Stimulated activated CD4-positive, alpha-beta T cell treated with anti-CD3 and anti-CD28 coated beads, Interleukin-4, amount 100 ng/mL, for 24 hours (primary cell): ENCODE measurements at regions not wholly inside any gene's neighbourhood (a gene's known extent, or its start where the extent isn't known, plus 50 kb on each side); places are given as distances from the start of the nearest gene placed in this dataset.
"Not testable (repeated sequence)": the region's sequence is repeated elsewhere in the genome, so short reads cannot be mapped to it uniquely, and the experiment has no call there.

Source experiments
- DNase-seq: peaks from one replicate; pipeline ENCODE4 v3.0.0-alpha.2; 2020

- DNase-seq = no peak
These were observed 123.2 kb downstream of the FGF18 start for GRCh38 chr5:171542525-171543140.

GRCh38 chr5:171543148-171543815 is 123.8 kb downstream of the FGF18 start:
- no peak for DNase-seq

- DNase-seq = no peak
These were observed 125.7 kb downstream of the FGF18 start for GRCh38 chr5:171544913-171545765.

GRCh38 chr5:171549274-171549673 is 129.8 kb downstream of the FGF18 start:
- no peak for DNase-seq

- not testable (repeated sequence) for DNase-seq
These were observed 134.4 kb downstream of the FGF18 start for GRCh38 chr5:171553817-171554216.

GRCh38 chr5:171555160-171555559 is 135.7 kb downstream of the FGF18 start:
- no peak for DNase-seq

- DNase-seq = peak; percentile 16
These were observed 143.4 kb downstream of the FGF18 start for GRCh38 chr5:171562822-171563221.

- no peak for DNase-seq
These were observed 148.9 kb downstream of the FGF18 start for GRCh38 chr5:171568389-171568788.

- DNase-seq = no peak
These were observed 149.7 kb downstream of the FGF18 start for GRCh38 chr5:171569065-171569712.

GRCh38 chr5:171570244-171570825 is 150.9 kb downstream of the FGF18 start:
- no peak for DNase-seq

GRCh38 chr5:171571663-171572062 is 152.2 kb downstream of the FGF18 start:
- no peak for DNase-seq

- no peak for DNase-seq
These were observed 153.6 kb downstream of the FGF18 start for GRCh38 chr5:171573021-171573420.

GRCh38 chr5:171573451-171574225 is 154.2 kb downstream of the FGF18 start:
- no peak for DNase-seq

- no peak for DNase-seq
These were observed 154.9 kb downstream of the FGF18 start for GRCh38 chr5:171574376-171574775.

GRCh38 chr5:171575386-171575785 is 155.9 kb downstream of the FGF18 start:
- DNase-seq = no peak

GRCh38 chr5:171575808-171576207 is 156.4 kb downstream of the FGF18 start:
- no peak for DNase-seq

- no peak for DNase-seq
These were observed 157.8 kb downstream of the FGF18 start for GRCh38 chr5:171577042-171577758.

GRCh38 chr5:171578049-171578828 is 158.8 kb downstream of the FGF18 start:
- DNase-seq = no peak

GRCh38 chr5:171578829-171579491 is 159.5 kb downstream of the FGF18 start:
- no peak for DNase-seq

GRCh38 chr5:171579976-171580411 is 160.5 kb downstream of the FGF18 start:
- DNase-seq = no peak
